Sigmoid colon (tissue), 4 donors: ENCODE measurements at regions not wholly inside any gene's neighbourhood (a gene's known extent, or its start where the extent isn't known, plus 50 kb on each side); places are given as distances from the start of the nearest gene placed in this dataset.

Experiments
- EP300 ChIP-seq, 4 donors: sonication (generic); formaldehyde crosslinking; IDR thresholded peaks; one replicate each; pipeline ENCODE4 v1.6.1; 2017; ENCODE audit warnings: antibody characterized with exemption in 4 of 4
- TF ChIP-seq, protein P1 (sequence below), 4 experiments: fragments of 450-650 bp in 3 of 4; fragments of 200-600 bp in 1 of 4; IDR thresholded peaks; one replicate each; pipeline ENCODE4 v1.5.1; 2016 to 2019; ENCODE audit warnings: antibody characterized with exemption in 4 of 4, mild to moderate bottlenecking in 3 of 4, moderate library complexity in 2 of 4

DNA sequence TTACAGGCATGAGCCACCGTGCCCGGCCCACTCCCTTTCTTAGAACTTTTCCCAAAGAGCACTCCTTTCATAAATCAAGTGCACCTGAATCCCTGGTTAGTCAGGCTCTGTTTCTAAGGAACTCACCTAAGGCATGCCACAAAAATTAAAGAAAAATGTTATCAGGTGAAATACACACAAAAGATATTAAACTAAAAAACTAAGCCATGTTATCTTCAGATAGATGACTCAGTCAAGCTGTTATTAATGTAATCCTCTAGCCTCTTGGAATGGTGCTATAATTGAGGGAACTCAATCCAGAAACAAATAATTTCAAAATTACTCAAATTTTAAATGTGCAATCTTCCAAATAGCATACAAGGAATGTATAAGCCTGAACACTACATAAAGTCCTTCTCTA, 83.0 kb downstream of the TENT5A start:
- TF ChIP-seq, protein P1, sequence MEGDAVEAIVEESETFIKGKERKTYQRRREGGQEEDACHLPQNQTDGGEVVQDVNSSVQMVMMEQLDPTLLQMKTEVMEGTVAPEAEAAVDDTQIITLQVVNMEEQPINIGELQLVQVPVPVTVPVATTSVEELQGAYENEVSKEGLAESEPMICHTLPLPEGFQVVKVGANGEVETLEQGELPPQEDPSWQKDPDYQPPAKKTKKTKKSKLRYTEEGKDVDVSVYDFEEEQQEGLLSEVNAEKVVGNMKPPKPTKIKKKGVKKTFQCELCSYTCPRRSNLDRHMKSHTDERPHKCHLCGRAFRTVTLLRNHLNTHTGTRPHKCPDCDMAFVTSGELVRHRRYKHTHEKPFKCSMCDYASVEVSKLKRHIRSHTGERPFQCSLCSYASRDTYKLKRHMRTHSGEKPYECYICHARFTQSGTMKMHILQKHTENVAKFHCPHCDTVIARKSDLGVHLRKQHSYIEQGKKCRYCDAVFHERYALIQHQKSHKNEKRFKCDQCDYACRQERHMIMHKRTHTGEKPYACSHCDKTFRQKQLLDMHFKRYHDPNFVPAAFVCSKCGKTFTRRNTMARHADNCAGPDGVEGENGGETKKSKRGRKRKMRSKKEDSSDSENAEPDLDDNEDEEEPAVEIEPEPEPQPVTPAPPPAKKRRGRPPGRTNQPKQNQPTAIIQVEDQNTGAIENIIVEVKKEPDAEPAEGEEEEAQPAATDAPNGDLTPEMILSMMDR (IDR thresholded peaks at IDR 0.05) = no peak
- no peak for TF ChIP-seq EP300 (IDR thresholded peaks at IDR 0.05)
